Coronary artery (tissue), 2 donors: ENCODE measurements at regions not wholly inside any gene's neighbourhood (a gene's known extent, or its start where the extent isn't known, plus 50 kb on each side); places are given as distances from the start of the nearest gene placed in this dataset.

Source experiments
- DNase-seq: peaks from one replicate; pipeline ENCODE4 v3.0.0-alpha.2; 2017; ENCODE audit warnings: low spot score
- H3K27ac ChIP-seq, 2 donors: fragments of 200-600 bp; sonication (generic); one replicate each; pipeline ENCODE4 v1.5.1; 2016 to 2019
- H3K4me3 ChIP-seq: fragments of 200-600 bp; sonication (generic); 2 replicates; pipeline ENCODE4 v1.5.1; 2016; ENCODE audit warnings: mild to moderate bottlenecking, moderate library complexity
- TF ChIP-seq, protein P1 (sequence below): fragments of 200-600 bp; sonication (generic); IDR thresholded peaks from one replicate; pipeline ENCODE4 v1.5.1; 2019; ENCODE audit warnings: antibody characterized with exemption

DNA sequence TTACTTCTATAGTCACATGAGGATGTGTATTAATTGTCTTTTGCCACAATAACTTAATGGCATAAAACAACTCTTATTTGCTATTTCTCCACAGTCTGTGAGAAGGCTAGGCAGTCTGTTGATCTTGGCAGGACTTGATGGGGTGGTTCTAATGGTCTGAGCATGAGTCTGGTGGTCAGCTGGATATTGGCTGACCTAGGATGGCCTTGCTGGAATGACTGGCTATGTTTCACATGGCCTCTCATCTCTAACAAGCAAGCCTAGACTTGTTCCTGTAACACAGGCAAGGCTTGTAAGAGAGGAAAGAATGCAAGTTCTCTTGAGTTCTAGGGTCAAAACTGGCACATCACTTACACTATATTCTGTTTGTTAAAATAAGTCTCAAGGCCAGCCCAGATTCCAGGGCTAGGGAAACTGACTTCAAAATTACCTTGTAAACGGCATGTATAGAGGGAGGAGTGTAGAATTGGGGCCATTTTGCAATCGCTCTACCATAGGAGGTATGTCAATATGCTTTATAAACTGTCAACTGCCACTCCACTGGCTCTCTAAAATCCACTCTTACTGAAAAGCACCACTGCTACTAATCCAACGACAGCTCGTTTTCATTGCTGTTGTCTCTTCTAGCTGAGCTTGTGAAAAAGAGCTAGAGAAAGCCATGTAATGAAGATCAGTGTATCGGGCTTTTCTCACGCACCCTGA, 325.0 kb upstream of the PKDCC start:
- no peak for DNase-seq

DNA sequence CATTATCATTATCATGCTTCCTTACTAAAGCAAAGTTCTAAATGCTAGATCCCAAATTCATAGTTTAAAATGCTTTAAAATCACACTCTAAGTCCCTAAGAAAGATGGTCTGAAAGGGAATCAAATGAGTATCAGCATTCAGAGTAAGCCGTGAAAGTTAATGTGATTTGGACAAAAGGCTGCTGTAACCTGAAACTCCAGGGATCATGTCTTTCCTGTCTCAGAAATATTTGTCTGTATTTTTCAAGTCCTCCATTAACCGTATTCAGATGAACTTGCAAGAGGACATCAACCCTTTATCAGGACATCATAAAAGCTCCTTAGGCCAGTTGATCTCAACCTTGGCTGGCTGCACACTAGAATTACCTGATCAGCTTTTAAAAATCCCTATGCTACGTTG, 324.3 kb upstream of the PKDCC start:
- Histone ChIP-seq H3K27ac (peak overlapping the region in 1 of 2 donors; percentile 59), H3K4me3 (no peak overlapping the region)

More for the DNA sequence above, 325.0 kb upstream of the PKDCC start:
- TF ChIP-seq, protein P1, sequence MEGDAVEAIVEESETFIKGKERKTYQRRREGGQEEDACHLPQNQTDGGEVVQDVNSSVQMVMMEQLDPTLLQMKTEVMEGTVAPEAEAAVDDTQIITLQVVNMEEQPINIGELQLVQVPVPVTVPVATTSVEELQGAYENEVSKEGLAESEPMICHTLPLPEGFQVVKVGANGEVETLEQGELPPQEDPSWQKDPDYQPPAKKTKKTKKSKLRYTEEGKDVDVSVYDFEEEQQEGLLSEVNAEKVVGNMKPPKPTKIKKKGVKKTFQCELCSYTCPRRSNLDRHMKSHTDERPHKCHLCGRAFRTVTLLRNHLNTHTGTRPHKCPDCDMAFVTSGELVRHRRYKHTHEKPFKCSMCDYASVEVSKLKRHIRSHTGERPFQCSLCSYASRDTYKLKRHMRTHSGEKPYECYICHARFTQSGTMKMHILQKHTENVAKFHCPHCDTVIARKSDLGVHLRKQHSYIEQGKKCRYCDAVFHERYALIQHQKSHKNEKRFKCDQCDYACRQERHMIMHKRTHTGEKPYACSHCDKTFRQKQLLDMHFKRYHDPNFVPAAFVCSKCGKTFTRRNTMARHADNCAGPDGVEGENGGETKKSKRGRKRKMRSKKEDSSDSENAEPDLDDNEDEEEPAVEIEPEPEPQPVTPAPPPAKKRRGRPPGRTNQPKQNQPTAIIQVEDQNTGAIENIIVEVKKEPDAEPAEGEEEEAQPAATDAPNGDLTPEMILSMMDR, result no peak
- peak overlapping the region; percentile 1 for H3K4me3 ChIP-seq
- H3K27ac ChIP-seq, result peak overlapping the region; percentile 37 to 59

DNA sequence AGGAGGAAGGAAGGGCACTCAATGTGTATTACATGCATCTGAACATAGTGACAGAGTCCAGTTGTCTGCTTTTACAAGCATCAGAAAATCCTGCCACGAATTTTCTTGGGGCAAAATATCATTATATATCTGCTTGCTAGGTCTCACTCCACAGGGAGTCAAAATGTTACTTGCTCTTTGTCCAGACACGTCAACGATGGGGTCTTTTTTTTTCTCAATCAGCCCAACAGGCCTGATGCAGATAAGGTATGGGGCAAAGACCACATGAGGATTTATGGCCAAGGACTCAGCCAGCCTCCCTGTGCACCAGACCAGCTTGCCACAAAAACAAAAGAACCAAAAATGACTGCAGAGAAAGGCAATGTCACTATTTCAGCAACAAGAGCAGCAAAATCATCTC, 323.4 kb upstream of the PKDCC start:
- no peak for DNase-seq
- no peak overlapping the region for H3K27ac ChIP-seq
- TF ChIP-seq, protein P1, result no peak
- no peak overlapping the region for H3K4me3 ChIP-seq

More for the DNA sequence above, 324.3 kb upstream of the PKDCC start:
- TF ChIP-seq, protein P1, result no peak
- no peak for DNase-seq

DNA sequence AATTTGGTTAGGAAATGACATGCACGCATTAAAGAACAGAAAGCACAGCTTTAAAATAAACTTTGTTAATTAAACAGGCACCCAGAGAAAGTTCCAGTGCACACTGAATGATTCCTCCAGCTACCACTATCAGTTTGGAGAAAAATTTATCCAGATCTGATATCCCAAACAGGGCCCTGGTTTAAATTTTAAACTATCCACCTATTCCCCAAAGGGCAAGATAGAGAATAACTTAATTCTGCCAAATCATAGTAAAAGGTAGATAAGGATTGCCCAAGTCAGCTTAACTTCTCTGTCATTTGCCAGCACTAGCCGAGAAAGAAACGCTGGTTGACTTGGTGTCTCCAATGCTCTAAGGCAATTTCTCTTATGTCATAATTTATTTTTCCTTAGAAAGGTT, 321.9 kb upstream of the PKDCC start:
- H3K4me3 ChIP-seq, result no peak overlapping the region
- H3K27ac ChIP-seq, result no peak overlapping the region
- DNase-seq, result no peak
- TF ChIP-seq, protein P1, result no peak

DNA sequence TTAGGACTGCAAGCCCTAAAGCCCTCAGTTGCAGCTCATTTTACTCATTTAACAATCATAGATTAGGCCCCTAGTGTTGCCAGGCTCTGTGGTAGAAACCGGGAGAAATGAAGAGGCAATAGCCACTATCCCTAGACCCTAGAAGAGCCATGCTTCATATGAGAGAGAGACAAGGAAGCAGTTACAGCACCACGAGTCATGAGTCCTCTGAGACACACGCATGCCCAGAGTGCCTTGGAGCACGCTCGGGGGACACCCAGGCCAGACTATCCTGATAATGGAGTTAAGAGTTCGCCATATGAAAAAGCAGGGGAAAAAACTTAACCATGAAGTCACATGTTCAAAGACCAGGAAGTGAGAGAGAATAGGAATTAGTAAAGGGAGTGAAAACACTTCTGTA, 321.5 kb upstream of the PKDCC start:
- DNase-seq, result no peak
- TF ChIP-seq, protein P1, result no peak
- Histone ChIP-seq H3K27ac (no peak overlapping the region), H3K4me3 (no peak overlapping the region)

DNA sequence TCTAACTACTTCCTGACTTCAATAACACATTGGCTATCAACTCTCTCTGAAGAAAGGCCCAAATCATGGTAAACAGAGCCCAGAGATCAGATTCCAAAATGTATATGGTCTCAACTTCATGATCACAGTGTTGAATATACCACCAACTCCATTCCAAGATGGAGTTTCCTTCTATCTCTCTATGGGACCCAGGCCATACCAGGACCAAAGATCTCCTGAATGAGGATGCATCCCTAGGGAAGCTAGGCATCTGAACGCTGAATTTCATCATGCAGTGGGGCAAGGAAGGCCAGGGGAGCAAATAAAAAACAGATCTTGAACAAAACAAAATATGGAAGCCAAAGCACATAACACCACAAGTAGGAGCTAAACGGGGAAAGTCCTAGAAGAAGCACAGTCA, 320.7 kb upstream of the PKDCC start:
- Histone ChIP-seq H3K4me3 (no peak overlapping the region), H3K27ac (no peak overlapping the region)
- no peak for DNase-seq
- TF ChIP-seq, protein P1, result no peak

DNA sequence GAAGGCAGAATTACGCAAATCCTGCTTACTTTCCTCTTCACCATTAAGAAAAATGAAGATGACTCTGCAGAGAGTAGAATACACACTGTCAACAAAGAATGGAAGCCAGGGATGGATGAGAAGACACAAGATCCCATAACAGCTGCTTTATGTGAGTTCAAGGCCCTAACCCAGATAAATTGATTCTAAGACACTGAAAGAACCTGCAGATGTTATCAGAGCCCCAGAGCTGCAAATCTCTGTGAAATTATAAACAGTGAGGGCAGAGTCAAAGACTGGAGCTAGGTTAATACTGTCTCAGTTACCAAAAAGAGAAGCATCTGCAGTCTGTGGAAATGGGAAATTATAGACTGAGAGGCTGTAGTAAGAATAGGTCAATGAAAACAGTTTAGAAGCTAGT, 320.1 kb upstream of the PKDCC start:
- TF ChIP-seq, protein P1, result no peak
- DNase-seq, result no peak
- Histone ChIP-seq H3K4me3 (no peak overlapping the region), H3K27ac (no peak overlapping the region)
